ENCODE measurements at regions not wholly inside any gene's neighbourhood (a gene's known extent, or its start where the extent isn't known, plus 50 kb on each side); places are given as distances from the start of the nearest gene placed in this dataset.

GRCh38 chr10:23656735-23657134 lies 217.9 kb downstream of the OTUD1 start:
- TF ChIP-seq EZH2 (IDR thresholded peaks at IDR 0.05; ENCODE audit: borderline replicate concordance, low read depth, low read length, severe bottlenecking) (no peak), CTCF (IDR thresholded peaks at IDR 0.05; ENCODE audit: extremely low read depth in 1 of 2, insufficient read depth in 1 of 2, low read depth in 1 of 2, low read length in 2 of 2) (no peak), POLR2A (IDR thresholded peaks at IDR 0.05; ENCODE audit: low read depth, low read length) (no peak), MAX (IDR thresholded peaks at IDR 0.05; ENCODE audit: insufficient read depth, insufficient read length) (no peak), POLR2AphosphoS5 (IDR thresholded peaks at IDR 0.05; ENCODE audit: insufficient read depth, low read depth, low read length) (no peak), MYC (IDR thresholded peaks at IDR 0.05; ENCODE audit: low read depth, low read length) (no peak), GATA2 (IDR thresholded peaks at IDR 0.05; ENCODE audit: insufficient read depth, insufficient read length, low read depth, low read length) (no peak)
